ENCODE measurements at regions not wholly inside any gene's neighbourhood (a gene's known extent, or its start where the extent isn't known, plus 50 kb on each side); places are given as distances from the start of the nearest gene placed in this dataset.

DNA sequence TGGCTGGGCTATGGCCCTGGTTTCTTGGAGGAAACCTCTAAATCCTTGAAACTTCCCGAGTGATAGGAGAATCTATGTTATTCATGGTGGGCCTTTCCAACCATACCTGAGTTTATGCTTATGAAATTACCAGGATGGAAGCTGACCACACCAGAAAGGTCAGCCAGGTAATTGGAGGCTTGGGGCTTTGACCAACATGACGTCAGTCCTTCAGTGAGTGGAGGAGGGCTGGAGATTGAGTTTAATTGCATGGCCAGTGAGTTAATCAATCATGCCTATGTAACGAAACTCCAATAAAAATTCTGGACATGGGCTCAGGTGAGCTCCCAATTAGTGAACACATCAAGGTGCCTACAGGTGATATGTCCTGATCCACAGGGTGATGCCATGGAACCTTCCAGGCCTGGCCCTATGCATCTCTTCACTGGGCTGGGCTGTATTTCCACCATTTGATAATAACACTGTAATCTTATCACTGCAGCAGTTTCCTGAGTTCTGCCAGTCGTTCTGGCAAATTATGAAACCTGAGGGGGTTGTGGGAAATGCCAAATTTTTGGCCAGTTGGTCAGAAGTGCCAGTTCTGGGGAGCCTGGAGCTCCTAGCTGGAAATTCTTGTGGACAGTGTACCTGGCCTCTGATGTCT, 106.5 kb downstream of the CDH26 start:
- DNase-seq: no peak

- DNase-seq: no peak
These were observed 107.7 kb downstream of the CDH26 start for GRCh38 chr20:60065741-60066437.

GRCh38 chr20:60066438-60066823, 108.2 kb downstream of the CDH26 start:
- no peak for DNase-seq

- DNase-seq: no peak
These were observed 110.3 kb downstream of the CDH26 start for GRCh38 chr20:60068509-60068908.

GRCh38 chr20:60069656-60070055, 111.4 kb downstream of the CDH26 start:
- no peak for DNase-seq

- DNase-seq: no peak
These were observed 112.6 kb downstream of the CDH26 start for GRCh38 chr20:60070791-60071190.

GRCh38 chr20:60071965-60072364, 113.7 kb downstream of the CDH26 start:
- no peak for DNase-seq

DNA sequence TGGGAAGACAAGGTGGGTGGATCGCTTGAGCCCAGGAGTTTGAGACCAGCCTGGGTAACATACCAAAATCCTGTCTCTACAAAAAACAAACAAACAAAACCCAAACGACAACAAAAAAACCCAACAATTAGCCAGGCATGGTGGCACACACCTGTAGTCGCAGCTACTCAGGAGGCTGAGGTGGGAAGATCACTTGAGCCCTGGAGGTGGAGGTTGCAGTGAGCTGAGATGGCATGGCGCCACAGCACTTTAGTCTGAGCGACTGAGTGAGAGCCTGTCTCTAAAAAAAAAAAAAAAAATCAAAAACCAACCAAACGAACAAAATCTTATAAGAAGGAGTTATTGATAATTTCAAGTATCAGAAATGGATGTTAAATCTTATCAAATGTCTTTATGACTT, 114.9 kb downstream of the CDH26 start:
- DNase-seq: no peak

DNA sequence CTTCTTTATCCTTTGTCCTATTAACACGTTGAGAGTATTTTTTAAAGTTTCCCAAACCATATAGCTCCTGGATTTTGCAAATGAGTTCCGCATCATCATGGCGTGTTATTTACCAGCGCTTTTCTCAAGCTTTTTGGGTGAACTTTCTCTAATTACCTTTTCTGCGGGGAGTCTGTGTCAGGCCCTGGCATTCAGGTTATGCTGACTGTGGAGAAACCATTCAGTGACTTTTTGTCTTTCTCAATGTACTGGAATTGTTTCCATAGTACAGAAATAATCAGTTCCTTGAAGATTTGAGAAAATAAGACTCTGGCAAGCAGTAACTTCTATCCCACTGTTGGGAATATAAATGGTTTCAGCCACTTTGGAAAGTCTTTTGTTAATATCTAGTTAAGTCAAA, 115.3 kb downstream of the CDH26 start:
- no peak for DNase-seq

- DNase-seq: no peak
These were observed 116.1 kb downstream of the CDH26 start for GRCh38 chr20:60074276-60074675.

- no peak for DNase-seq
These were observed 120.4 kb downstream of the CDH26 start for GRCh38 chr20:60078351-60079250.

DNA sequence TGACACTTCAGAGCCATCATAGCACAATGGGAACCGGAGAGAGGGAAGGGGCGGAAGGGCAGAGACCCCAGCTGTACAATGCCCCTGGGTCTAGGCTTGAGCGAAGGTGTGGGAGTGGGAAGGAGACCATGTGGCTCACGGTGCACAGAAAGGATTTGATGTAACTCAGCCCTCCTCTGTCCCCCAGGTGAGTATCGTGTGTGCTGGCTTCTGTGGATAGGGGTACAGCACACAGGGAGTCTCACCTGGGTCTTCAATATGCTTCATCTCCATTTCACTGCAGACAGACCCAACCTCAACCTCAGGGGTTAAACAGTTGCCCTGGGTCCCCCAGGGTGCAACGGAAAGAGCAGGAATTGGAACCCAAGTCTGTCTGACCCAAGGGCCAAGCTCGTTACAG, 122.2 kb downstream of the CDH26 start:
- no peak for DNase-seq

DNA sequence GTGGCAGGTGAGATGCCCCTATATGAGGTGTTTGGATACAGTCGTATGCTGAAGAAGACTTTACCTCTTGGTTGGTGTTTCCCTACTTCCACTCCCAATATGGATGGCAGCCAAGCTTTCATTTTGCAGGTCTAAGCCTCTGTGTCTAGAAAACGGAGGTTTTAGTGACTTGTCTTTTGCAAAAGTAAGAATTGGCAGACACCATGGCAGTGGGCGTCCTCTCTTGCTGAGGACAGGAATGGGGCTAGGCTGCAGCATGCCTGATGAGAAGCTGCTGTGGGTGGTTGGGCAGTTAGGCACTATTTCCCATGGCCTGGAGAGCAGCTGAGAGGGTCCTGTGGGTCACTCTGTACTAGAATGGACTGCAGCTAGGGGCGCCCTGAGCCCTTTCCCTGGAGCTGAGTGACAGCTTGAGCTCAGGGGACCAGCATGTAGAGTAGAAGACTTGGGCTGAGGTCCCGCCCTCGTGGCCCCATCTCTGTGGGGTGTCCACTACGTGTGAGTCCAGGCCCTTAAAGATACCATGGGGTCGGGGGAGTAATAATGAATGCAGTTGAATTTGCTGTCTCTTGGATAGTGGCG, 127.4 kb downstream of the CDH26 start:
- no peak for DNase-seq

DNA sequence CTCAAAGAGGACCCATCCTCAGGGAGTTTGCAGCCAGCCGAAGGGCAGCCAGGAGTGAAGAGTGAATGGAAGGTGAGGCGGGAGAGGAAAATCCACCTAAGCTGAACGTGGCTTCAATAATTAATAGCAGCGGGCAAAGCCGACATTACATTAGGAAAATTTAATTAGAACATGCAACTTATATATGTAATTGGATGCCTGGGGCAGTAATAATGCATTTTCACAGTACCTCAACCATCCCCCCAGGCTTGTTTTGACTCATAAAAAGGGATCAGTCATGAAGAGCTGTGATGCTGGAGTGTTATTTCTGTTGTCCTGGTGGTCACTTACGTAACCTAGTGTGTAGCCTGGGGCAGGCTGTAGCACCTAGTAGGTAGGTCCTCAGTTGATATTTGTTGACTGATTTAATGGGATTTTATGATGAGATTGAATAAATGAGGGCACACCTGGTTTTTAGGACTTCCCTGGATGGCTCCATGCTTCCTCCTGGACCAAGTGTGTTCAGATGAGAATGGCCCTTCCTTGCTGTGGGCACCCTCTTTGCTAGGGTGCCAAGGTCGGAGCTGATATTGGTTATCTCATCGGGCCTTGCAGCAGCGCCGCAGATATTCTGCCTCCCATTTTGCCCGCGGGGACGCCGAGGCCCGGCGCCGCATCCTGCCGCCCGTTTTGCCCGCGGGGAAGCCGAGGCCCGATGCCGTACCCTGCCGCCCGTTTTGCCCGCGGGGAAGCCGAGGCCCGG, 128.8 kb downstream of the CDH26 start:
- no peak for DNase-seq

DNA sequence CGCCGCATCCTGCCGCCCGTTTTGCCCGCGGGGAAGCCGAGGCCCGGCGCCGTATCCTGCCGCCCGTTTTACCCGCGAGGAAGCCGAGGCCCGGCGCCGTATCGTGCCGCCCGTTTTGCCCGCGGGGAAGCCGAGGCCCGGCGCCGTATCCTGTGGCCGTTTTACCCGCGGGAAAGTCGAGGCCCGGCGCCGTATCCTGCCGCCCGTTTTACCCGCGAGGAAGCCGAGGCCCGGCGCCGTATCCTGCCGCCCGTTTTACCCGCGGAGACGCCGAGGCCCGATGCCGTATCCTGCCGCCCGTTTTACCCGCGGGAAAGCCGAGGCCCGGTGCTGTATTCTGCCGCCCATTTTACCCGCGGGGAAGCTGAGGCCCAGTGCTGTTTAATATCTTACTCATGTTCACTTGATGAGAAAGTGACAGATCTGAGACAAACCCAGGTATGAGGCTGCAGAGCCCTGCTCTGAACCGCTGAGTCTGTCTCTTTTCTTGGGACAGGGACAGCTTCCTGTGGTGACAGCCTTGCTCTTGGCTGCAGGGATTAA, 129.4 kb downstream of the CDH26 start:
- peak; percentile 4 for DNase-seq

DNA sequence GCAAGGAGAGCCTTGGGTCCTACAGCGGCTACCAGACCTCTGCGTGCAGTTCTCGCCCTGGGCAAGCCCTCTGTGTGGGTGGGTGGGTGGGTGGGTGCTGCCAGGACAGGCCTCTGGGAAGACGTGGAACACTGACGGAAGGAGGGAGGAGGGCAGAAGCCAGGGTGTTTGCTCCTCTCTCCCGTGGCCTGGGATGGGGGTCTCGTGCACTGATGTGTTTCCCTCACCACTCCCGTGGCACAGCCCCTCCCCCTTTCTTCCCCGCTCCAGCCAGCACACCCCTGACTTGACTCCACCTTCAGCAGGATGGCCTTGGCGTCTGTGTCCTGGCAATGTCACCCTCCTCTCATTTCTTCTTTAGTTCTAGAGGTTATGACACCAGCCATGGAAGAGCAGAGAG, 130.0 kb downstream of the CDH26 start:
- no peak for DNase-seq

GRCh38 chr20:60090631-60091030, 132.4 kb downstream of the CDH26 start:
- no peak for DNase-seq

- no peak for DNase-seq
These were observed 133.1 kb downstream of the CDH26 start for GRCh38 chr20:60091305-60091704.

DNA sequence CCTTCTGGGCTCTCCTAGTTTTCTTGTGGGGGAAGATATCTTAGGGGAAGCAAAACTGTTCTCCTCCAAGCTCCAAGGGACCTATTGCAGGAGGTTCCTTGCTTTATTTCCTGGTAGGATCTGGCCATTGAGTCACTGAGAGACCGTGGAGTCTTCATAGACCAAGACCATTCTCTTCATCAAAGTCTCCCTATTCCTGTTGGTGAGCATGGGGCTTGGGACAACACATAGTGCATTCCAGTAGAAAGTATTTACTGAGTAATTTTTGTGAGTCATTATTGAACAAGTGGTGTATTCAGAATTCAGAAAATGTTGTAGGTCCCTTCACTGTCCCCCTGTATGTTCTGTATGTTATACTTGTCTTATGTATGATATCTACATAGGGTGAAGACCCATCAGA, 133.6 kb downstream of the CDH26 start:
- no peak for DNase-seq

DNA sequence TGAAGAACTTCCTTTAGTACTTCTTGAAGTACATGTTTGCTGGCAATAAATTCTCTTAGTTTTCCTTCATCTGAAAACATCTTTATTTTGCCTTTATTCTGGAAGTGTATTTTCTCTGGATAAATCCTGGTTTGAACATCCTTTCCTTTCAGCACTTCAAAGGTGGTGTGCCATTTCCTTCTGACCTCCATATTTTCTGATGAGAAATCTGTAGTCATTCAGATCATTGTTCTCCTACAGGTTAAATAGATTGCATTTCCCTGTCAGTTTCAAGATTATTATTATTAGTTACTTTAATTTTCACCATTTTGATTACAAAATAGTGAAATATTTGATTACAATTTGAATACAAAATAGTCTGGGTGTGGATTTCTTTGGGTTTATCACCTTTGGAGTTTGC, 134.5 kb downstream of the CDH26 start:
- DNase-seq: no peak

- no peak for DNase-seq
These were observed 137.2 kb downstream of the CDH26 start for GRCh38 chr20:60095456-60095855.

DNA sequence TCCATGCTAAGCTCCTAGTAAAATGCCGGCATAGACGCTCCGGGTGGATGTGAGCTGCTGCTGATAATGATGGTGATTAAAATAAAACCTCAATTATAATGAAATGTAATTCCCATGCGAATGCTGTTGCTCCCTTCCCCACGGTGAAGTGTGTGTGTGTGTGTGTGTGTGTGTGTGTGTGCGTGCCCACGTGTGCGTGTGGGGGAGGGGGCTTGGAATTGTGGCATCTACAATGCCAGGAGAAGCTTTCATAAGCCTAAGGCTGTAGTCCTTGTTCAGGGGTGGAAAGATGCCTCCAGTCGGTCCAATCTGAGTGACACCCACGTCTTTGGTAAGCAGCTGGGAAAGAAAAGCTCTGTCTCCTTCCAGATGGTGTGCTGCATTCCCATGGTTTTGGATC, 137.9 kb downstream of the CDH26 start:
- no peak for DNase-seq

Data from CD4-positive, alpha-beta T cell treated with Interleukin-17A for 4 hours (primary cell).